Activated naive CD4-positive, alpha-beta T cell treated with anti-CD3 and anti-CD28 coated beads for 36 hours (primary cell): ENCODE measurements at regions not wholly inside any gene's neighbourhood (a gene's known extent, or its start where the extent isn't known, plus 50 kb on each side); places are given as distances from the start of the nearest gene placed in this dataset.

Experiments used
- CTCF ChIA-PET: fragments of 350-600 bp; sonication (Branson Sonifier 250); formaldehyde crosslinking; loops from one replicate; lab custom pipeline; 2021; ENCODE audit warnings: antibody characterized with exemption; lab: Charles Lee
- DNase-seq: peaks from one replicate; pipeline ENCODE4 v3.0.0-alpha.2; 2020
- H3K27ac Mint-ChIP-seq: one replicate; pipeline ENCODE4 v1.8.0; 2021; ENCODE audit warnings: mild to moderate bottlenecking, mixed read lengths
- H3K27me3 Mint-ChIP-seq: one replicate; pipeline ENCODE4 v1.8.0; 2021; ENCODE audit warnings: low read depth, mixed read lengths
- H3K36me3 Mint-ChIP-seq: one replicate; pipeline ENCODE4 v1.8.0; 2021; ENCODE audit warnings: low read depth, mixed read lengths
- H3K4me1 Mint-ChIP-seq: one replicate; pipeline ENCODE4 v1.8.0; 2021; ENCODE audit warnings: low read depth, mixed read lengths
- H3K4me3 Mint-ChIP-seq: one replicate; pipeline ENCODE4 v1.8.0; 2021; ENCODE audit warnings: mild to moderate bottlenecking, moderate library complexity, mixed read lengths
- H3K9me3 Mint-ChIP-seq: one replicate; pipeline ENCODE4 v1.8.0; 2021; ENCODE audit warnings: mixed read lengths
- intact Hi-C: fragments of 100-400 bp; cut with micrococcal nuclease; formaldehyde crosslinking; loops from one replicate; pipeline ENCODE4 v1.15.1; 2023

- CTCF ChIA-PET: interaction anchor here (1.0 to 1.1 kb wide), 2 partner anchors 133 to 200 kb away, joined by 3 read pairs; no protein-coding TSS in a partner anchor
- no peak overlapping the region for H3K27ac Mint-ChIP-seq
- peaks cover 16% of the 10 kb centered on the region for H3K27me3 Mint-ChIP-seq
- no peaks in the 10 kb centered on the region for H3K4me1 Mint-ChIP-seq
- H3K4me3 Mint-ChIP-seq: no peak overlapping the region
- H3K9me3 Mint-ChIP-seq: no peaks in the 10 kb centered on the region
- H3K36me3 Mint-ChIP-seq: no peaks in the 10 kb centered on the region
- no peak for DNase-seq
- intact Hi-C loops: no loop called here
Observed at GRCh38 chr16:80317599-80318037, 223.2 kb upstream of the DYNLRB2 start.

- no peaks in the 10 kb centered on the region for H3K9me3 Mint-ChIP-seq
- H3K4me1 Mint-ChIP-seq: no peaks in the 10 kb centered on the region
- DNase-seq: no peak
- CTCF ChIA-PET: interaction anchor here (1.0 kb wide), 1 partner anchor 133 kb away, joined by 3 read pairs; no protein-coding TSS in a partner anchor
- H3K36me3 Mint-ChIP-seq: no peaks in the 10 kb centered on the region
- H3K4me3 Mint-ChIP-seq: no peak overlapping the region
- H3K27me3 Mint-ChIP-seq: peaks cover 16% of the 10 kb centered on the region
- intact Hi-C loops: no loop called here
- H3K27ac Mint-ChIP-seq: no peak overlapping the region
Observed at GRCh38 chr16:80317116-80317515, 223.7 kb upstream of the DYNLRB2 start.

DNA sequence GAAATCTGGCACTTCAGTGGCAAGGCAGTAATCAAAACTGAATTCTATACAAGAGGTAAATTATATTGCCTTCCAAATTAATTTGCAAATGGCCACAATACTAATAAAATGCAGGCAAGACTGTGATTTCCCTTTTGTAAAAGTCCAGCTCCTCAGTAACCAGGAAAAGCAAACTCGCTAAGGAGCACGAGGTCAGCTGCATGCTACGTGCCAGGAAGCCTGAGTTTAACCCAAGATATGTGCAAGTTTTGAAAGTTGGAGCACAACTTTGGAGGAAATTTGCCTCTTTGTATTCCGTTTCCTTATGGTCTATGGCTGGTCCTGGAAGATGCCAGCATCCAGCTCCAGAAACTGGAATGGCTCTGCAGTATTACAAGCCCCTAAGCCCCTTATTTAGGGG, 226.8 kb upstream of the DYNLRB2 start:
- intact Hi-C loops: no loop called here
- CTCF ChIA-PET: no interaction called here
- no peak for DNase-seq
- Mint-ChIP-seq H3K9me3 (no peaks in the 10 kb centered on the region), H3K36me3 (no peaks in the 10 kb centered on the region), H3K27me3 (peaks cover 9% of the 10 kb centered on the region), H3K4me3 (no peak overlapping the region), H3K27ac (no peak overlapping the region), H3K4me1 (no peaks in the 10 kb centered on the region)

- no peak overlapping the region for H3K27ac Mint-ChIP-seq
- peaks cover 3% of the 10 kb centered on the region for H3K27me3 Mint-ChIP-seq
- no peak overlapping the region for H3K4me3 Mint-ChIP-seq
- intact Hi-C loops: no loop called here
- CTCF ChIA-PET: no interaction called here
- no peaks in the 10 kb centered on the region for H3K36me3 Mint-ChIP-seq
- no peak for DNase-seq
- H3K4me1 Mint-ChIP-seq: no peaks in the 10 kb centered on the region
- no peaks in the 10 kb centered on the region for H3K9me3 Mint-ChIP-seq
Observed at GRCh38 chr16:80309178-80309577, 231.6 kb upstream of the DYNLRB2 start.

DNA sequence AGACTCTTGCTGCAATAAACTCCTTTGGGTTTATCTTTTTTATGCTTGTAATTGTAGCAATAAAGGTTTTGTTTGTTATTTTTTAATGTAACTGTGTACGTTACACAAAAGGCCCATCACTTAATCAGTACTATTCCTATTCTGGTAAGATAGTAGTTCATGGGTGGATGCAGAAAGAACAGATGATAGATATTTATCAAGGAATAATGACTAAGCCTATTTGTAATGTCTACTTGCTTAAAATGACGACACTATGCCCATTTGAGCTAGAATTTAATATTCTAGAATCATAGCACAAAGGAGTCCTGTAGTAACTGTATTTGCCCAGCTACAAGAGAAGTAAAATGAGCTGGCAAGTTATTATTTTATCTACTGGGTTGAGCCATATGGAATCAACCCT, 235.4 kb upstream of the DYNLRB2 start:
- Mint-ChIP-seq H3K9me3 (no peaks in the 10 kb centered on the region), H3K27ac (no peak overlapping the region)
- CTCF ChIA-PET: no interaction called here

DNA sequence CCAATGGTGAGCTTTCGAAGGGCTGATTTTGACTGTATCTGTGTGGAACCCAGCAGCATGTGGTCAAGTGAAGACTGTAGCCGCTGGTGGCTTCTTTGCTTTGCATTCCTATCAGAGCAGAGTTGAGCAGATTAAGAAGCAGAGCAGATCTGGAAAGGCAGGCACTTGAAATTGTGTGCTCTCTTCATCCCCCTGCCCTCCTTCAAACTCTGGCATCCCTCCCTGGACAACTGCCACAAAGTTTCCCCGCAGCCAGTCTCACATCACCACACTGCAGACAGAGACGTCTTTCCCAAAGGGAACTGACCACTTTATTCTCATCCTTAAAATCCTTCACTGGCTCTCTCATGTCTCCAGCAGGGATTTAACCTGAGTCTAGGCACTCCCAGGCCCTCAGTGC, 237.1 kb upstream of the DYNLRB2 start:
- DNase-seq: no peak
- Mint-ChIP-seq H3K9me3 (no peaks in the 10 kb centered on the region), H3K27ac (no peak overlapping the region), H3K36me3 (no peaks in the 10 kb centered on the region), H3K27me3 (no peaks in the 10 kb centered on the region), H3K4me1 (no peaks in the 10 kb centered on the region), H3K4me3 (no peak overlapping the region)
- intact Hi-C loops: no loop called here
- CTCF ChIA-PET: no interaction called here

More for the DNA sequence above, 235.4 kb upstream of the DYNLRB2 start:
- intact Hi-C loops: no loop called here
- no peaks in the 10 kb centered on the region for H3K27me3 Mint-ChIP-seq
- no peak for DNase-seq
- H3K4me3 Mint-ChIP-seq: no peak overlapping the region
- no peaks in the 10 kb centered on the region for H3K36me3 Mint-ChIP-seq
- H3K4me1 Mint-ChIP-seq: no peaks in the 10 kb centered on the region

DNA sequence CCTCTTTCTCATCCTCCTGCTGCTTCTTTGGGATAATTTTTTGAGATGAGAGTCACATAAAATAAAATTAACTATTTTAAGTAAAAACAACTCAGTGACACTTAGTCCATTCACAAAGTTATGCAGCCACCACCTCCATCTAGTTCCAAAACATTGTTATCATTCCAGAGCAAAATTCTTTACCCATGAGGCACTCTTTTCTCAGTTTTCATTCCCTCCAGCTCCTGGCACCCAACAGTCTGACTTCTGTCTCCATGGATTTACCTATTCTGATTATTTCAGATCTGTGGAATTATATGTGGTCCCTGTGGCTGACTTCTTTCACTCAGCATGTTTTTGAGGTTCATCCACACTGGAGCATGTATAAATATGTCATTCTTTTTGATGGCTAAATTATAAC, 239.9 kb upstream of the DYNLRB2 start:
- Mint-ChIP-seq H3K36me3 (no peaks in the 10 kb centered on the region), H3K4me1 (no peaks in the 10 kb centered on the region), H3K9me3 (no peaks in the 10 kb centered on the region), H3K4me3 (no peak overlapping the region), H3K27me3 (peaks cover 4% of the 10 kb centered on the region), H3K27ac (no peak overlapping the region)
- CTCF ChIA-PET: no interaction called here
- intact Hi-C loops: no loop called here
- no peak for DNase-seq

DNA sequence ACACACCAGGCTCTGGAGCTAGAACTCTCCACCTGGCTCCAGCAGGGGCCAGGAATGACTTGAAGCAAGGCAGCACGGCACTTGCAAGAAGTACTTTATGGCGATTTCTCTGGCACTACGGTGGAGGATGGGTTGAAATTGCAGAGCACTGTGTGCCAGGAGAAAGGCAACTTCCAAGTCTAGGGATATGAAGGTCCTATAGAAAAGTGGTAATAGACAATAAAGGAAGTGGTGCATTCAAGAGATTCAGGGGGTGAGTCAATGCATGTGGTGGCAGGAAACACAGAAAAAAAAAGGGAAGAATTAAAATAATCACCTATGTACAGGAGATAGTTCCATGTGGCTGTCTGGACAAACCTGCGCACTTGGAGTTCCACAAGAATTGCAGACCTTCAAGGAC, 240.3 kb upstream of the DYNLRB2 start:
- Mint-ChIP-seq H3K4me3 (no peak overlapping the region), H3K4me1 (no peaks in the 10 kb centered on the region), H3K9me3 (no peaks in the 10 kb centered on the region), H3K27me3 (peaks cover 5% of the 10 kb centered on the region), H3K36me3 (no peaks in the 10 kb centered on the region), H3K27ac (no peak overlapping the region)
- CTCF ChIA-PET: no interaction called here
- intact Hi-C loops: no loop called here
- no peak for DNase-seq

DNA sequence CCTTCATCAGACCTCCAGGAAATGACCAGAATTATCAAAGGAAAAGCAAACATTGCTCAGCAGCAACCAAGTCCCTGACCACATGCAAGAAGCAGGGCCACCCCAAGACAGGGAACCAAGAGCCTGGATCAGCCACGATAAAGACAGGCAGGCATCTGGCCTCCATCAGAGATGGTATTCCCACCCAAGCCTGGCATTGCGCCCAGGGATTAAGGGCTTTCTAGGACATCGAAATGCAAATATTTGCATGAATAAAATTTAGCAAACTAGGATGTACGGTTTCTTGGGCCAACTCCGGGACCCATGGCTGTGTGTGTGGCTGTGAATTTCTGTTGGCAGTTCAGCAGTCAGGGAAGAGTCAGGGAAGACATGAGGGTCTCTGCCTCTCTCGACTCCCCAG, 241.4 kb upstream of the DYNLRB2 start:
- CTCF ChIA-PET: no interaction called here

GRCh38 chr16:80298676-80299075, 242.1 kb upstream of the DYNLRB2 start:
- Mint-ChIP-seq H3K4me1 (no peaks in the 10 kb centered on the region), H3K36me3 (no peaks in the 10 kb centered on the region), H3K9me3 (no peaks in the 10 kb centered on the region), H3K27me3 (peaks cover 9% of the 10 kb centered on the region), H3K27ac (no peak overlapping the region), H3K4me3 (no peak overlapping the region)
- CTCF ChIA-PET: no interaction called here
- intact Hi-C loops: no loop called here
- DNase-seq: no peak

More for the DNA sequence above, 241.4 kb upstream of the DYNLRB2 start:
- intact Hi-C loops: no loop called here
- no peak overlapping the region for H3K27ac Mint-ChIP-seq
- no peaks in the 10 kb centered on the region for H3K4me1 Mint-ChIP-seq
- DNase-seq: no peak
- peaks cover 9% of the 10 kb centered on the region for H3K27me3 Mint-ChIP-seq
- H3K36me3 Mint-ChIP-seq: no peaks in the 10 kb centered on the region
- no peak overlapping the region for H3K4me3 Mint-ChIP-seq
- no peaks in the 10 kb centered on the region for H3K9me3 Mint-ChIP-seq

DNA sequence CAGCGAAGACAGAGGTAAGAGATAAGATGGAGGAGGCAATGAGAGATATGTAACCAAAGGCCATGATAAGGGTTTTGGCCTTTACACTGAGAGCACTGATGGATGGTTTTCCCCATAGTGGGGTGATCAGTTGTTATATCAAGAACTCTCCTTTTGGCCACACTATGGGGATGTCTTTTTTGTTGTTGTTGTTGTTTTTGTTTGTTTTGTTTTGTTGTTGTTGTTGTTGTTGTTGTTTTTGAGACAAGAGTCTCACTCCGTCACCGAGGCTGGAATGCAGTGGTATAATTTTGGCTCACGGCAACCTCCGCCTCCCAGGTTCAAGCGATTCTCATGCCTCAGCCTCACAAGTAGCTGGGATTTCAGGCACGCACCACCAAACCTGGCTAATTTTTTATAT, 244.8 kb upstream of the DYNLRB2 start:
- CTCF ChIA-PET: no interaction called here
- H3K4me1 Mint-ChIP-seq: no peaks in the 10 kb centered on the region
- H3K36me3 Mint-ChIP-seq: no peaks in the 10 kb centered on the region
- no peak overlapping the region for H3K4me3 Mint-ChIP-seq
- no peak overlapping the region for H3K27ac Mint-ChIP-seq
- peaks cover 12% of the 10 kb centered on the region for H3K27me3 Mint-ChIP-seq
- DNase-seq: no peak
- no peaks in the 10 kb centered on the region for H3K9me3 Mint-ChIP-seq
- intact Hi-C loops: no loop called here

- H3K4me3 Mint-ChIP-seq: no peak overlapping the region
- H3K27me3 Mint-ChIP-seq: peaks cover 16% of the 10 kb centered on the region
Observed at GRCh38 chr16:80294172-80294571, 246.6 kb upstream of the DYNLRB2 start.

DNA sequence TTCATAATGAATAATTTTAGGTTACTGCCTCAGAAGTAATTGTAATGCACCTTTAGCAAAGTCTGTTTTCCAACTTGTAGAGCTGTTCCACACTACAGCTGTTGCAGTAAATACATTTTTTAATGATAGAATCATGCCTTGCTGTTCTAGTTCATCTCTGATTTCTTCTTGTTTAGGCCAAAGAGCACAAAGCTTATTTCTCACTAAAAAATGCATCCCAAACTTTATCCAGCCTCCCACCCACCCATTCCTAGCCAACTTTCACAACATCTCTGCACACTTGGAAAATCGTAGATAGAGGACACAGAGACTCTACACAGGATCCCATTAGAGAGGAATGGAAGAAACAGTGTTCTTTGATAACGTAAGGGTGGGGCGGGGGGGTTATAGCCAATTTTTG, 252.2 kb upstream of the DYNLRB2 start:
- CTCF ChIA-PET: interaction anchor here (0.6 kb wide), 1 partner anchor 41 kb away, joined by 3 read pairs; no protein-coding TSS in a partner anchor
- intact Hi-C loops: no loop called here

More at GRCh38 chr16:80294172-80294571, 246.6 kb upstream of the DYNLRB2 start:
- Mint-ChIP-seq H3K4me1 (no peaks in the 10 kb centered on the region), H3K9me3 (no peaks in the 10 kb centered on the region), H3K36me3 (no peaks in the 10 kb centered on the region), H3K27ac (no peak overlapping the region)
- CTCF ChIA-PET: no interaction called here
- DNase-seq: no peak
- intact Hi-C loops: no loop called here

More for the DNA sequence above, 252.2 kb upstream of the DYNLRB2 start:
- no peaks in the 10 kb centered on the region for H3K9me3 Mint-ChIP-seq
- H3K27me3 Mint-ChIP-seq: peaks cover 13% of the 10 kb centered on the region
- H3K36me3 Mint-ChIP-seq: no peaks in the 10 kb centered on the region
- no peaks in the 10 kb centered on the region for H3K4me1 Mint-ChIP-seq
- H3K27ac Mint-ChIP-seq: no peak overlapping the region
- H3K4me3 Mint-ChIP-seq: no peak overlapping the region
- no peak for DNase-seq
